ENCODE measurements at regions not wholly inside any gene's neighbourhood (a gene's known extent, or its start where the extent isn't known, plus 50 kb on each side); places are given as distances from the start of the nearest gene placed in this dataset.

GRCh38 chr1:181398544-181398943 lies 84.8 kb upstream of the CACNA1E start:
- TF ChIP-seq CTCF (optimal IDR thresholded peaks at IDR 0.05 in 1 of 3, IDR thresholded peaks at IDR 0.05 in 1 of 3, conservative IDR thresholded peaks at IDR 0.05 in 1 of 3; ENCODE audit: extremely low read depth in 1 of 3, insufficient read depth in 2 of 3, low read length in 3 of 3) (no peak), EZH2 (IDR thresholded peaks at IDR 0.05; ENCODE audit: low read length) (no peak)
